CD14-positive monocyte (primary cell): ENCODE measurements at regions not wholly inside any gene's neighbourhood (a gene's known extent, or its start where the extent isn't known, plus 50 kb on each side); places are given as distances from the start of the nearest gene placed in this dataset.

Experiments
- DNase-seq, 3 donors: peaks; one replicate each; pipeline ENCODE4 v3.0.0-alpha.2; 2011 to 2022
- H2AFZ ChIP-seq: 2 replicates; pipeline ENCODE4 v1.6.0; 2012; ENCODE audit warnings: mild to moderate bottlenecking, low read depth, low read length, inconsistent platforms; ENCODE audit not compliant: insufficient read depth, poor library complexity, severe bottlenecking
- H3K27ac ChIP-seq, 2 donors: 1 replicate in 1 of 2; 2 replicates in 1 of 2; pipeline ENCODE4 v1.5.1; 2012 to 2013; ENCODE audit warnings: low read length in 2 of 2, control low read depth in 1 of 2, inconsistent platforms in 1 of 2, low read depth in 1 of 2, mild to moderate bottlenecking in 1 of 2
- H3K27me3 ChIP-seq, 2 donors: one replicate each; pipeline versions ENCODE4 v1.6.0 to v1.6.1; 2011 to 2013; ENCODE audit warnings: low read length in 2 of 2; ENCODE audit not compliant: control insufficient read depth in 2 of 2, insufficient read depth in 2 of 2
- H3K36me3 ChIP-seq, 2 donors: replicated peaks in 1 of 2; 1 replicate in 1 of 2; 2 replicates in 1 of 2; pipeline versions ENCODE4 v1.5.1 to v1.6.1; 2012 to 2013; ENCODE audit warnings: low read length in 2 of 2, control low read depth in 1 of 2, inconsistent platforms in 1 of 2, mild to moderate bottlenecking in 1 of 2; ENCODE audit not compliant: insufficient read depth in 2 of 2, control insufficient read depth in 1 of 2
- H3K4me1 ChIP-seq, 2 donors: 1 replicate in 1 of 2; 2 replicates in 1 of 2; pipeline versions ENCODE4 v1.5.1 to v1.6.1; 2012 to 2013; ENCODE audit warnings: low read length in 2 of 2, control low read depth in 1 of 2, inconsistent platforms in 1 of 2, mild to moderate bottlenecking in 1 of 2, moderate library complexity in 1 of 2; ENCODE audit not compliant: insufficient read depth in 2 of 2, control insufficient read depth in 1 of 2
- H3K4me2 ChIP-seq: replicated peaks from 2 replicates; pipeline ENCODE3; 2012; ENCODE audit warnings: low read length, moderate library complexity, mild to moderate bottlenecking; ENCODE audit not compliant: poor library complexity, severe bottlenecking; ENCODE audit errors: extremely low read depth
- H3K4me3 ChIP-seq, 3 experiments: fragments of 200-600 bp in 1 of 3; sonication (generic) in 1 of 3; replicated peaks in 1 of 3; 1 replicate in 2 of 3; 2 replicates in 1 of 3; pipeline ENCODE4 v1.5.1; 2011 to 2013; ENCODE audit warnings: low read length in 3 of 3, mild to moderate bottlenecking in 3 of 3, control low read depth in 2 of 3, low read depth in 2 of 3, inconsistent platforms in 1 of 3, moderate library complexity in 1 of 3
- H3K79me2 ChIP-seq: 2 replicates; pipeline ENCODE4 v1.6.0; 2012; ENCODE audit warnings: mild to moderate bottlenecking, control low read depth, inconsistent platforms, low read length, moderate library complexity; ENCODE audit not compliant: insufficient read depth
- H3K9ac ChIP-seq: 2 replicates; pipeline ENCODE4 v1.6.0; 2017; ENCODE audit warnings: low read length, mild to moderate bottlenecking; ENCODE audit not compliant: insufficient read depth, poor library complexity, severe bottlenecking
- H3K9me3 ChIP-seq, 2 donors: replicated peaks in 1 of 2; 1 replicate in 1 of 2; 2 replicates in 1 of 2; pipeline versions ENCODE4 v1.5.1 to v1.6.1; 2012 to 2013; ENCODE audit warnings: low read length in 2 of 2, control low read depth in 1 of 2; ENCODE audit not compliant: control insufficient read depth in 1 of 2, insufficient read depth in 1 of 2
- H4K20me1 ChIP-seq: 2 replicates; pipeline ENCODE4 v1.6.0; 2012; ENCODE audit warnings: mild to moderate bottlenecking, low read length, control low read depth, moderate library complexity; ENCODE audit not compliant: insufficient read depth
- H3K27ac Mint-ChIP-seq, 7 donors: one replicate each; pipeline ENCODE4 v1.8.0; 2020; ENCODE audit warnings: mild to moderate bottlenecking in 7 of 7, mixed read lengths in 7 of 7, moderate library complexity in 6 of 7, inconsistent platforms in 2 of 7
- H3K27me3 Mint-ChIP-seq, 3 donors: one replicate each; pipeline ENCODE4 v1.8.0; 2021 to 2022; ENCODE audit warnings: low read depth in 3 of 3, mild to moderate bottlenecking in 3 of 3, mixed read lengths in 3 of 3, moderate library complexity in 3 of 3, inconsistent platforms in 1 of 3
- H3K36me3 Mint-ChIP-seq, 2 donors: one replicate each; pipeline ENCODE4 v1.8.0; 2020; ENCODE audit warnings: mixed read lengths in 2 of 2, inconsistent platforms in 1 of 2, mild to moderate bottlenecking in 1 of 2
- H3K4me1 Mint-ChIP-seq: one replicate; pipeline ENCODE4 v1.8.0; 2020; ENCODE audit warnings: mild to moderate bottlenecking, mixed read lengths
- H3K4me3 Mint-ChIP-seq, 2 donors: one replicate each; pipeline ENCODE4 v1.8.0; 2020; ENCODE audit warnings: mild to moderate bottlenecking in 2 of 2, mixed read lengths in 2 of 2, moderate library complexity in 1 of 2
- H3K9me3 Mint-ChIP-seq, 7 donors: one replicate each; pipeline ENCODE4 v1.8.0; 2020 to 2022; ENCODE audit warnings: mixed read lengths in 7 of 7, mild to moderate bottlenecking in 6 of 7, moderate library complexity in 6 of 7, inconsistent platforms in 2 of 7
- WGBS: methylation state at CpG from one replicate; pipeline ENCODE4 v1.1.5; 2013; ENCODE audit warnings: missing lambda C conversion rate; ENCODE audit not compliant: insufficient coverage; 5-methylcytosine and 5-hydroxymethylcytosine counted together
- intact Hi-C, 2 donors: fragments of 100-400 bp; cut with micrococcal nuclease; formaldehyde crosslinking; loops; one replicate each; pipeline versions ENCODE4 v1.15.0 to v1.15.1; 2023
- TF ChIP-seq, protein P1 (sequence below): fragments of 200-600 bp; IDR thresholded peaks from one replicate; pipeline ENCODE4 v1.8.0; 2022; ENCODE audit warnings: antibody characterized with exemption, mild to moderate bottlenecking

DNA sequence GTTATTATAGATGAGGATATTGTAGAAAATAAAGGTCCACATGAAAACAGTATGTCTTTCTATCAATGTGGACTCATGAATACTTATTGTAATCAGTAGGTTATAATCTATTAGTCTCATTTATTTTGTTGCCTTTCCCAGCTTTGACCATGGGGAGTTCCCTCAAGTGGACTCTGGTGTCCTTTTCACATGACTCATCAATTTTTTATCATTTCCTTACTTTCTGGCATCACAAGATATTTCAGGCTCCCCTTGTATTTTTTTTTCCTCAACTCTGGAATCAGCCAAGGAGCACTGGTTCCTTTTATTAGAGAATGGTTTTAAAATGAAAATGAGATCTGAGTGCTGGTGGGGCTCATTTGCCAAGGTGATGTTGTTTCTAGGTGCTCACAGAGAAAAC is 63.4 kb upstream of the DIAPH3 start:
- H3K9me3 ChIP-seq: no peaks in the 10 kb centered on the region
- no peaks in the 10 kb centered on the region for H3K36me3 ChIP-seq
- peaks cover 0 to 8% (median 2%) of the 10 kb centered on the region in 3 donors for H3K27me3 Mint-ChIP-seq
- no peaks in the 10 kb centered on the region for H3K4me1 ChIP-seq
- TF ChIP-seq, protein P1, sequence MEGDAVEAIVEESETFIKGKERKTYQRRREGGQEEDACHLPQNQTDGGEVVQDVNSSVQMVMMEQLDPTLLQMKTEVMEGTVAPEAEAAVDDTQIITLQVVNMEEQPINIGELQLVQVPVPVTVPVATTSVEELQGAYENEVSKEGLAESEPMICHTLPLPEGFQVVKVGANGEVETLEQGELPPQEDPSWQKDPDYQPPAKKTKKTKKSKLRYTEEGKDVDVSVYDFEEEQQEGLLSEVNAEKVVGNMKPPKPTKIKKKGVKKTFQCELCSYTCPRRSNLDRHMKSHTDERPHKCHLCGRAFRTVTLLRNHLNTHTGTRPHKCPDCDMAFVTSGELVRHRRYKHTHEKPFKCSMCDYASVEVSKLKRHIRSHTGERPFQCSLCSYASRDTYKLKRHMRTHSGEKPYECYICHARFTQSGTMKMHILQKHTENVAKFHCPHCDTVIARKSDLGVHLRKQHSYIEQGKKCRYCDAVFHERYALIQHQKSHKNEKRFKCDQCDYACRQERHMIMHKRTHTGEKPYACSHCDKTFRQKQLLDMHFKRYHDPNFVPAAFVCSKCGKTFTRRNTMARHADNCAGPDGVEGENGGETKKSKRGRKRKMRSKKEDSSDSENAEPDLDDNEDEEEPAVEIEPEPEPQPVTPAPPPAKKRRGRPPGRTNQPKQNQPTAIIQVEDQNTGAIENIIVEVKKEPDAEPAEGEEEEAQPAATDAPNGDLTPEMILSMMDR: no peak
- no peaks in the 10 kb centered on the region for H4K20me1 ChIP-seq
- H3K4me3 Mint-ChIP-seq: no peak overlapping the region
- H2AFZ ChIP-seq: no peak overlapping the region
- no peaks in the 10 kb centered on the region for H3K79me2 ChIP-seq
- H3K27ac Mint-ChIP-seq: no peak overlapping the region
- H3K36me3 Mint-ChIP-seq: no peaks in the 10 kb centered on the region
- intact Hi-C loops: no loop called here
- no peak for DNase-seq
- no peak overlapping the region for H3K4me2 ChIP-seq
- no peak overlapping the region for H3K4me3 ChIP-seq
- no peaks in the 10 kb centered on the region for H3K27me3 ChIP-seq
- H3K9me3 Mint-ChIP-seq: no peaks in the 10 kb centered on the region
- H3K4me1 Mint-ChIP-seq: no peaks in the 10 kb centered on the region
- H3K9ac ChIP-seq: no peak overlapping the region
- no peak overlapping the region for H3K27ac ChIP-seq

DNA sequence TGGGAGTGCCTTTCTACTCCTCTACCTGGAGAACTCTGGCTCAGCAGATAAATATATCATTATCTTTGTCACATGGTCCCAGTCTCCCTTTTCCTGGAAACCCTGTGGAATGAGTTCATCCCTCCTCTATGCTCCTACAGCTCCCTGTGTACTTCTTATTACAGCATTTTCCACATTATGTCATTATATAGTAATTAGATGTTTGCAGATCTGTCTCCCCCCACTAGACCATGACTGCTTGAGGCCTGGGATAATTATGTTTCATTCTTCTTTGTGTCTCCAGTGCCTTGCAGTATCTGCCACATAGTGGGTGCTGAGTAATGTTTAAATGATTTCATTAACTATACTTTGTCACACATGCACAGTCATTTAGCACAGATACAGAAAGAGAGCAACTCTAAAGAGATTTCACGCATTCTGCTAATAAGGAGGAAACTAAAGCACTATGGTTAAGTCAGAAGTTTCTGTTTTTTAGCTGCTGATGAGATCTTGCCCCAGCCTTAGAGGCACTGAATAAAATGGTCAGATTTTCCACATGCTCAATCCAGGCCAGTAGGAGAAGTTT is 66.1 kb upstream of the DIAPH3 start:
- Histone ChIP-seq H3K9ac (no peak overlapping the region), H3K36me3 (no peaks in the 10 kb centered on the region), H2AFZ (no peak overlapping the region), H3K27ac (no peak overlapping the region), H3K4me2 (no peak overlapping the region), H3K9me3 (no peaks in the 10 kb centered on the region), H3K4me1 (no peaks in the 10 kb centered on the region), H3K79me2 (no peaks in the 10 kb centered on the region), H3K4me3 (no peak overlapping the region), H3K27me3 (no peaks in the 10 kb centered on the region), H4K20me1 (no peaks in the 10 kb centered on the region)
- Mint-ChIP-seq H3K9me3 (peaks cover 0 to 3% (median 0%) of the 10 kb centered on the region in 7 donors), H3K4me3 (no peak overlapping the region), H3K36me3 (no peaks in the 10 kb centered on the region), H3K4me1 (no peaks in the 10 kb centered on the region), H3K27ac (no peak overlapping the region), H3K27me3 (peaks cover 0 to 3% (median 2%) of the 10 kb centered on the region in 3 donors)
- no peak for DNase-seq
- intact Hi-C loops: no loop called here
- WGBS: no CpG with 5 or more reads among the region's 1 CpG
- TF ChIP-seq, protein P1: no peak
